Lung (tissue), 11 donors: ENCODE measurements at regions not wholly inside any gene's neighbourhood (a gene's known extent, or its start where the extent isn't known, plus 50 kb on each side); places are given as distances from the start of the nearest gene placed in this dataset.

Experiments
- ATAC-seq: fragments of 200-7000 bp; cut with Tn5 transposase; one replicate; pipeline ENCODE4 v1.9.1; 2020; ENCODE audit warnings: moderate number of reproducible peaks; ENCODE audit not compliant: insufficient read depth, low FRiP score
- DNase-seq, 3 donors: peaks; one replicate each; pipeline ENCODE4 v3.0.0-alpha.2; 2013 to 2017
- H3K27ac ChIP-seq, 2 donors: one replicate each; pipeline ENCODE4 v1.5.1; 2013; ENCODE audit warnings: mild to moderate bottlenecking in 2 of 2, moderate library complexity in 2 of 2, control low read depth in 1 of 2, inconsistent platforms in 1 of 2, low read depth in 1 of 2, low read length in 1 of 2
- H3K27me3 ChIP-seq, 3 donors: one replicate each; pipeline ENCODE4 v1.5.1; 2013; ENCODE audit warnings: low read length in 2 of 3; ENCODE audit not compliant: control insufficient read depth in 3 of 3, insufficient read depth in 3 of 3
- H3K36me3 ChIP-seq, 4 donors: one replicate each; pipeline ENCODE4 v1.5.1; 2013; ENCODE audit warnings: low read length in 4 of 4, mild to moderate bottlenecking in 1 of 4, moderate library complexity in 1 of 4; ENCODE audit not compliant: control insufficient read depth in 4 of 4, insufficient read depth in 4 of 4
- H3K4me1 ChIP-seq, 5 donors: one replicate each; pipeline ENCODE4 v1.5.1; 2013; ENCODE audit warnings: low read length in 5 of 5, mild to moderate bottlenecking in 2 of 5, moderate library complexity in 1 of 5; ENCODE audit not compliant: control insufficient read depth in 5 of 5, insufficient read depth in 5 of 5
- H3K4me3 ChIP-seq: one replicate; pipeline ENCODE4 v1.5.1; 2013; ENCODE audit warnings: mild to moderate bottlenecking, control low read depth, moderate library complexity
- H3K9ac ChIP-seq, 2 donors: one replicate each; pipeline ENCODE4 v1.5.1; 2013; ENCODE audit warnings: low read length in 2 of 2, control low read depth in 1 of 2; ENCODE audit not compliant: insufficient read depth in 1 of 2
- H3K9me3 ChIP-seq, 4 donors: one replicate each; pipeline ENCODE4 v1.5.1; 2013; ENCODE audit warnings: low read length in 3 of 4, mild to moderate bottlenecking in 1 of 4, moderate library complexity in 1 of 4; ENCODE audit not compliant: control insufficient read depth in 4 of 4, insufficient read depth in 3 of 4
- CTCF ChIP-seq: IDR thresholded peaks from 2 replicates; pipeline ENCODE4 v1.5.1; 2012; ENCODE audit warnings: mild to moderate bottlenecking; ENCODE audit errors: control extremely low read depth, extremely low read depth
- WGBS, 2 donors: extraction: QIAGEN DNeasy Blood & Tissue Kit; methylation state at CpG; one replicate each; pipeline ENCODE4 v1.1.7; 2013; 5-methylcytosine and 5-hydroxymethylcytosine counted together
- donor health status: control.
- donor health status: control.
- donor health status: Bipolar disorder and iron deficiency.
- donor health status: healthy.
- donor health status: DM: yes; HTN: yes; CAD: no.

GRCh38 chr16:86104537-86105048, 205.6 kb downstream of the IRF8 start:
- Histone ChIP-seq H3K4me1 (peaks cover 0 to 20% (median 0%) of the 10 kb centered on the region in 5 donors), H3K36me3 (no peaks in the 10 kb centered on the region), H3K27me3 (peaks cover 0 to 4% (median 0%) of the 10 kb centered on the region in 3 donors), H3K4me3 (no peak overlapping the region), H3K9me3 (peaks cover 0 to 8% (median 6%) of the 10 kb centered on the region in 4 donors), H3K27ac (no peak overlapping the region), H3K9ac (no peak overlapping the region)
- TF ChIP-seq CTCF = no peak
- no peak for DNase-seq
- WGBS, 2 donors = 67 to 78% methylated on average over 6 of the region's 6 CpGs
- ATAC-seq = no peak

GRCh38 chr16:86107215-86107825, 208.4 kb downstream of the IRF8 start:
- no peak overlapping the region for H3K9ac ChIP-seq
- ATAC-seq = no peak
- H3K27me3 ChIP-seq = peaks cover 0 to under 1% (median 0%) of the 10 kb centered on the region in 3 donors
- no peaks in the 10 kb centered on the region for H3K4me1 ChIP-seq
- DNase-seq = peak; percentile 74 to 81 (median 74)
- no peak overlapping the region for H3K27ac ChIP-seq
- peaks cover 0 to 8% (median 6%) of the 10 kb centered on the region in 4 donors for H3K9me3 ChIP-seq
- H3K4me3 ChIP-seq = no peak overlapping the region
- H3K36me3 ChIP-seq = no peaks in the 10 kb centered on the region
- 66 to 84% methylated on average over 19 of the region's 19 CpGs for WGBS, 2 donors
- TF ChIP-seq CTCF = no peak

GRCh38 chr16:86108062-86108461, 209.1 kb downstream of the IRF8 start:
- no peaks in the 10 kb centered on the region for H3K27me3 ChIP-seq
- WGBS, 2 donors = 98% methylated on average over 3 of the region's 3 CpGs
- no peaks in the 10 kb centered on the region for H3K36me3 ChIP-seq
- no peaks in the 10 kb centered on the region for H3K4me1 ChIP-seq
- DNase-seq (no peak), ATAC-seq (no peak)
- no peak overlapping the region for H3K4me3 ChIP-seq
- no peak overlapping the region for H3K9ac ChIP-seq
- no peak for TF ChIP-seq CTCF
- no peak overlapping the region for H3K27ac ChIP-seq
- peaks cover 0 to 8% (median 6%) of the 10 kb centered on the region in 4 donors for H3K9me3 ChIP-seq

- WGBS, 2 donors = 70 to 86% methylated on average over 1 of the region's 1 CpG
- no peak for ATAC-seq
- H3K4me3 ChIP-seq = no peak overlapping the region
Observed at GRCh38 chr16:86110134-86110533, 211.2 kb downstream of the IRF8 start.

More at GRCh38 chr16:86110134-86110533, 211.2 kb downstream of the IRF8 start:
- no peaks in the 10 kb centered on the region for H3K27me3 ChIP-seq
- no peak for DNase-seq
- no peak for TF ChIP-seq CTCF
- H3K4me1 ChIP-seq = no peaks in the 10 kb centered on the region
- H3K9me3 ChIP-seq = peaks cover 0 to 8% (median 6%) of the 10 kb centered on the region in 4 donors
- no peak overlapping the region for H3K9ac ChIP-seq
- H3K27ac ChIP-seq = no peak overlapping the region
- no peaks in the 10 kb centered on the region for H3K36me3 ChIP-seq
